ENCODE measurements at regions not wholly inside any gene's neighbourhood (a gene's known extent, or its start where the extent isn't known, plus 50 kb on each side); places are given as distances from the start of the nearest gene placed in this dataset.

- no peaks in the 10 kb centered on the region for H3K27me3 ChIP-seq (ENCODE audit: control insufficient read depth, low read length)
- no peaks in the 10 kb centered on the region for H3K36me3 ChIP-seq (ENCODE audit: control insufficient read depth, low read length)
- H3K9me2 ChIP-seq (replicated peaks; ENCODE audit: control insufficient read depth, low read length): no peaks in the 10 kb centered on the region
- no peaks in the 10 kb centered on the region for H3F3A ChIP-seq (ENCODE audit: control insufficient read depth, insufficient read depth)
- H3K4me1 ChIP-seq (ENCODE audit: control insufficient read depth, low read length): no peaks in the 10 kb centered on the region
- no peaks in the 10 kb centered on the region for H4K20me1 ChIP-seq (ENCODE audit: control insufficient read depth, insufficient read depth, low read depth, low read length)
- H3K27ac ChIP-seq (ENCODE audit: low read depth, low read length): no peak overlapping the region
- H3K9me3 ChIP-seq (ENCODE audit: control insufficient read depth, insufficient read depth, low read length): no peaks in the 10 kb centered on the region
- H3K4me2 ChIP-seq (ENCODE audit: low read length): no peak overlapping the region
- no peak overlapping the region for H3K4me3 ChIP-seq (ENCODE audit: low read length)
- H3K79me2 ChIP-seq (ENCODE audit: control insufficient read depth, low read length): no peaks in the 10 kb centered on the region
- TF ChIP-seq EZH2phosphoT487 (IDR thresholded peaks at IDR 0.05; ENCODE audit: borderline replicate concordance, low read length): no peak
- TF ChIP-seq, protein P1, sequence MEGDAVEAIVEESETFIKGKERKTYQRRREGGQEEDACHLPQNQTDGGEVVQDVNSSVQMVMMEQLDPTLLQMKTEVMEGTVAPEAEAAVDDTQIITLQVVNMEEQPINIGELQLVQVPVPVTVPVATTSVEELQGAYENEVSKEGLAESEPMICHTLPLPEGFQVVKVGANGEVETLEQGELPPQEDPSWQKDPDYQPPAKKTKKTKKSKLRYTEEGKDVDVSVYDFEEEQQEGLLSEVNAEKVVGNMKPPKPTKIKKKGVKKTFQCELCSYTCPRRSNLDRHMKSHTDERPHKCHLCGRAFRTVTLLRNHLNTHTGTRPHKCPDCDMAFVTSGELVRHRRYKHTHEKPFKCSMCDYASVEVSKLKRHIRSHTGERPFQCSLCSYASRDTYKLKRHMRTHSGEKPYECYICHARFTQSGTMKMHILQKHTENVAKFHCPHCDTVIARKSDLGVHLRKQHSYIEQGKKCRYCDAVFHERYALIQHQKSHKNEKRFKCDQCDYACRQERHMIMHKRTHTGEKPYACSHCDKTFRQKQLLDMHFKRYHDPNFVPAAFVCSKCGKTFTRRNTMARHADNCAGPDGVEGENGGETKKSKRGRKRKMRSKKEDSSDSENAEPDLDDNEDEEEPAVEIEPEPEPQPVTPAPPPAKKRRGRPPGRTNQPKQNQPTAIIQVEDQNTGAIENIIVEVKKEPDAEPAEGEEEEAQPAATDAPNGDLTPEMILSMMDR (IDR thresholded peaks at IDR 0.05; ENCODE audit: low read depth, low read length, poor library complexity, severe bottlenecking): no peak
Measured at GRCh38 chr2:181754105-181754504, 73.8 kb upstream of the NEUROD1 start.

DNA sequence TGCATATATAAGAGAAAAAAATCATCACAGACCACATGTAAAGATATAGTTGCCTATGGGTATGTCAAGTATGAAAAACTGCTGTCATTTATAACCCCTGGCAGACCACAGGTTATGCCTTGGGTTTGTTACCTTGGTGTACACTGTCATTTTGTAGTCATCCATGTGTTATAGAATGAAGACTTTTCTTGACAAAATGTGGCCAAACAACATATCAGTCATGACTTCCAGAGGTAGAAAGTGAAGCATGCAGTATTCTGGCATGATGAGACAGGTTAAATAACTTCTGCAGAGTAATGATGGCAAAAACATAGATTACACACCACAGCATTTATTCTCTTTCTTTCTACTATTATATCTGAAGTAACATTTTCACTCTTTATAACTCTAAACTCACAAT, 74.9 kb upstream of the NEUROD1 start:
- H3K79me2 ChIP-seq (ENCODE audit: control insufficient read depth, low read length): no peaks in the 10 kb centered on the region
- H3K4me3 ChIP-seq (ENCODE audit: low read length): no peak overlapping the region
- H3K4me1 ChIP-seq (ENCODE audit: control insufficient read depth, low read length): no peaks in the 10 kb centered on the region
- no peaks in the 10 kb centered on the region for H3K9me3 ChIP-seq (ENCODE audit: control insufficient read depth, insufficient read depth, low read length)
- H3K9me2 ChIP-seq (replicated peaks; ENCODE audit: control insufficient read depth, low read length): no peaks in the 10 kb centered on the region
- no peak overlapping the region for H3K4me2 ChIP-seq (ENCODE audit: low read length)
- no peaks in the 10 kb centered on the region for H3K27me3 ChIP-seq (ENCODE audit: control insufficient read depth, low read length)
- H3K27ac ChIP-seq (ENCODE audit: low read depth, low read length): no peak overlapping the region
- H4K20me1 ChIP-seq (ENCODE audit: control insufficient read depth, insufficient read depth, low read depth, low read length): no peaks in the 10 kb centered on the region
- TF ChIP-seq EZH2phosphoT487 (IDR thresholded peaks at IDR 0.05; ENCODE audit: borderline replicate concordance, low read length): no peak
- TF ChIP-seq, protein P1 (IDR thresholded peaks at IDR 0.05; ENCODE audit: low read depth, low read length, poor library complexity, severe bottlenecking): no peak
- no peaks in the 10 kb centered on the region for H3K36me3 ChIP-seq (ENCODE audit: control insufficient read depth, low read length)
- H3F3A ChIP-seq (ENCODE audit: control insufficient read depth, insufficient read depth): no peaks in the 10 kb centered on the region

DNA sequence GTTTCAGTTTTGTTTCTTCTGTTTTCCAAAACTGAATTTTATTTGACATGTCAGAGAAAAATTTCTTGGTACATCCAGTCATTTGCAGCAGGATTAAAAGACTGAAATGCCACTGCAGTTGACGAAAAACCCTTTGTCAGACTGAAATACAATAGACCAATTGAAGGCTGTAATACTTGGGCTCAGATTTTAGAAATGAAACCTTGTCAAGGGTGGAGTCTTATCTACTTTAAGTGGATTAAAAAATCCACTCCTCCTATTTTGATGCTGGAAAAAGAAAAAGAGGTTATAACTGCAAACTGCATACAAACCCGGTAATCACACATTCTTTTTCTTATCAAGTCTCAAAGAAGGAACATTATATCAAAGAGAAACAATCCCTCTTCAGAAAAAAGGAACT, 80.2 kb upstream of the NEUROD1 start:
- H3K79me2 ChIP-seq (ENCODE audit: control insufficient read depth, low read length): no peaks in the 10 kb centered on the region
- no peak overlapping the region for H3K4me2 ChIP-seq (ENCODE audit: low read length)
- no peaks in the 10 kb centered on the region for H3K4me1 ChIP-seq (ENCODE audit: control insufficient read depth, low read length)
- H3K27ac ChIP-seq (ENCODE audit: low read depth, low read length): no peak overlapping the region
- no peak overlapping the region for H3K4me3 ChIP-seq (ENCODE audit: low read length)
- TF ChIP-seq, protein P1 (IDR thresholded peaks at IDR 0.05; ENCODE audit: low read depth, low read length, poor library complexity, severe bottlenecking): no peak
- TF ChIP-seq EZH2phosphoT487 (IDR thresholded peaks at IDR 0.05; ENCODE audit: borderline replicate concordance, low read length): no peak
- no peaks in the 10 kb centered on the region for H3K9me2 ChIP-seq (replicated peaks; ENCODE audit: control insufficient read depth, low read length)
- H3K36me3 ChIP-seq (ENCODE audit: control insufficient read depth, low read length): no peaks in the 10 kb centered on the region
- H3F3A ChIP-seq (ENCODE audit: control insufficient read depth, insufficient read depth): no peaks in the 10 kb centered on the region
- H3K9me3 ChIP-seq (ENCODE audit: control insufficient read depth, insufficient read depth, low read length): no peaks in the 10 kb centered on the region
- H4K20me1 ChIP-seq (ENCODE audit: control insufficient read depth, insufficient read depth, low read depth, low read length): no peaks in the 10 kb centered on the region
- no peaks in the 10 kb centered on the region for H3K27me3 ChIP-seq (ENCODE audit: control insufficient read depth, low read length)

DNA sequence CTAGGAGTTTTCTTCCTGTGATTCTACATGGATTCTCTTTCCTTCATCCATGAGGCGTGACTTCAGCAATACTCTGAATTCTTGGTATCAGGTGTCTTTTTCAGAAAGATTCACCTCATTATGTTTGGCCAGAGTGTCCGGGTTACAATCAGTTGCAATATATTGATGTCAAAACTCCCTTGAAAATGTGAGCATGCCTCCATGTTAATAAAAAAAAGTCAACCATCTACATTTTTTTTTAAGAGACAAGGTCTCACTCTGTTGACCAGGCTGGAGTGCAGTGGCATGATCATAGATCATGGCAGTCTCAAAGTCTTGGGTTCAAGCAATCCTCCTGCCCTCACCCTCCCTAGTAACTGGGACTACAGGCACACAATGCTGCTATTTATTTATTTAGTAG, 80.9 kb upstream of the NEUROD1 start:
- Histone ChIP-seq H3K4me1 (ENCODE audit: control insufficient read depth, low read length) (no peaks in the 10 kb centered on the region), H3K9me2 (replicated peaks; ENCODE audit: control insufficient read depth, low read length) (no peaks in the 10 kb centered on the region), H3K9me3 (ENCODE audit: control insufficient read depth, insufficient read depth, low read length) (no peaks in the 10 kb centered on the region), H3K4me2 (ENCODE audit: low read length) (no peak overlapping the region), H3F3A (ENCODE audit: control insufficient read depth, insufficient read depth) (no peaks in the 10 kb centered on the region), H3K4me3 (ENCODE audit: low read length) (no peak overlapping the region), H4K20me1 (ENCODE audit: control insufficient read depth, insufficient read depth, low read depth, low read length) (no peaks in the 10 kb centered on the region), H3K36me3 (ENCODE audit: control insufficient read depth, low read length) (no peaks in the 10 kb centered on the region), H3K27me3 (ENCODE audit: control insufficient read depth, low read length) (no peaks in the 10 kb centered on the region), H3K79me2 (ENCODE audit: control insufficient read depth, low read length) (no peaks in the 10 kb centered on the region), H3K27ac (ENCODE audit: low read depth, low read length) (no peak overlapping the region)
- TF ChIP-seq, protein P1 (IDR thresholded peaks at IDR 0.05; ENCODE audit: low read depth, low read length, poor library complexity, severe bottlenecking): no peak
- no peak for TF ChIP-seq EZH2phosphoT487 (IDR thresholded peaks at IDR 0.05; ENCODE audit: borderline replicate concordance, low read length)
